Hepatocyte (in vitro differentiated cells): ENCODE measurements at regions not wholly inside any gene's neighbourhood (a gene's known extent, or its start where the extent isn't known, plus 50 kb on each side); places are given as distances from the start of the nearest gene placed in this dataset.

Experiments used
- EZH2 ChIP-seq: fragments of 200-600 bp; sonication (generic); IDR thresholded peaks from 2 replicates; pipeline ENCODE4 v1.6.1; 2016; ENCODE audit warnings: antibody characterized with exemption, mild to moderate bottlenecking, borderline replicate concordance
- EZH2phosphoT487 ChIP-seq: fragments of 200-600 bp; sonication (generic); IDR thresholded peaks from one replicate; pipeline ENCODE4 v1.6.1; 2018; ENCODE audit warnings: antibody characterized with exemption, mild to moderate bottlenecking, low read depth, moderate library complexity; ENCODE audit not compliant: unreplicated experiment, severe bottlenecking
- TF ChIP-seq, protein P1 (sequence below): fragments of 200-600 bp; sonication (generic); IDR thresholded peaks from 2 replicates; pipeline ENCODE4 v1.5.1; 2016; ENCODE audit warnings: antibody characterized with exemption, mild to moderate bottlenecking; ENCODE audit not compliant: poor library complexity

- TF ChIP-seq, protein P1, sequence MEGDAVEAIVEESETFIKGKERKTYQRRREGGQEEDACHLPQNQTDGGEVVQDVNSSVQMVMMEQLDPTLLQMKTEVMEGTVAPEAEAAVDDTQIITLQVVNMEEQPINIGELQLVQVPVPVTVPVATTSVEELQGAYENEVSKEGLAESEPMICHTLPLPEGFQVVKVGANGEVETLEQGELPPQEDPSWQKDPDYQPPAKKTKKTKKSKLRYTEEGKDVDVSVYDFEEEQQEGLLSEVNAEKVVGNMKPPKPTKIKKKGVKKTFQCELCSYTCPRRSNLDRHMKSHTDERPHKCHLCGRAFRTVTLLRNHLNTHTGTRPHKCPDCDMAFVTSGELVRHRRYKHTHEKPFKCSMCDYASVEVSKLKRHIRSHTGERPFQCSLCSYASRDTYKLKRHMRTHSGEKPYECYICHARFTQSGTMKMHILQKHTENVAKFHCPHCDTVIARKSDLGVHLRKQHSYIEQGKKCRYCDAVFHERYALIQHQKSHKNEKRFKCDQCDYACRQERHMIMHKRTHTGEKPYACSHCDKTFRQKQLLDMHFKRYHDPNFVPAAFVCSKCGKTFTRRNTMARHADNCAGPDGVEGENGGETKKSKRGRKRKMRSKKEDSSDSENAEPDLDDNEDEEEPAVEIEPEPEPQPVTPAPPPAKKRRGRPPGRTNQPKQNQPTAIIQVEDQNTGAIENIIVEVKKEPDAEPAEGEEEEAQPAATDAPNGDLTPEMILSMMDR = no peak
- TF ChIP-seq EZH2phosphoT487 = no peak
- no peak for TF ChIP-seq EZH2
These were observed 365.2 kb downstream of the SPATA31D1 start for GRCh38 chr9:82353631-82354278.
